GM19395 (cell line): ENCODE measurements at regions not wholly inside any gene's neighbourhood (a gene's known extent, or its start where the extent isn't known, plus 50 kb on each side); places are given as distances from the start of the nearest gene placed in this dataset.
"Not testable (repeated sequence)": the region's sequence is repeated elsewhere in the genome, so short reads cannot be mapped to it uniquely, and the experiment has no call there.

ENCODE experiments used
- ATAC-seq: cut with Tn5 transposase; IDR thresholded peaks from one replicate; pipeline ENCODE4 v1.9.1; 2021; ENCODE audit warnings: mild to moderate bottlenecking, moderate library complexity; ENCODE audit not compliant: unreplicated experiment

DNA sequence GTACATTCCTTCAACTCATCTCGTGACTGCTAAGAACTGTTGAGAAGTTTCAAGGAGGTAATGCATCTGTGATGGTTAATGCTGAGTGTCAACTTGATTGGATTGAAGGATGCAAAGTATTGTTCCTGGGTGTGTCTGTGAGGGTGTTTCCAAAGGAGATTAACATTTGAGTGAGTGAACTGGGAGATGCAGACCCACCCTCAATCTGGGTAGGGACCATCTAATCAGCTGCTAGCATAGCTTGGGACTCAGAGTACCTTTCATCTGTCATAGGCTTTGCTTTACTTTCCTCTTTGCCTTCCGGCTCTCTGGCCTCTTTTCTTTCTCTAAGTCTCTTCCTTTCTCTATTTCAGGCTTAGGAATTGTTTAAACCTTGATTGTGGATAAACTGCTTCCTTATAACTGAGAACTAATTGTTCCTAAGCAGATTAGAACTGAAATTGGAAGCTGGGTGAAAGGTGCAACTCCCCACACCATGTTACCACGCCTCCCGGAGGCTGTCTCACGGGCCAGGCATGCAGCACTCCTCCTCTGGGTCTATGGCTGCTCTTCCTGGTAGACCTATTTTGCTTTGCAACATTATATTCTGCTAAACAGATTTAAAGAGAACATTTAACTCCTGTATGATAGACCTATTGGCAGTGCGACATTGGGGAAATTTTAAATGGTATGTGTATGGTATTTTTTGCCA, 298.2 kb downstream of the CCSER2 start:
- no peak for ATAC-seq

DNA sequence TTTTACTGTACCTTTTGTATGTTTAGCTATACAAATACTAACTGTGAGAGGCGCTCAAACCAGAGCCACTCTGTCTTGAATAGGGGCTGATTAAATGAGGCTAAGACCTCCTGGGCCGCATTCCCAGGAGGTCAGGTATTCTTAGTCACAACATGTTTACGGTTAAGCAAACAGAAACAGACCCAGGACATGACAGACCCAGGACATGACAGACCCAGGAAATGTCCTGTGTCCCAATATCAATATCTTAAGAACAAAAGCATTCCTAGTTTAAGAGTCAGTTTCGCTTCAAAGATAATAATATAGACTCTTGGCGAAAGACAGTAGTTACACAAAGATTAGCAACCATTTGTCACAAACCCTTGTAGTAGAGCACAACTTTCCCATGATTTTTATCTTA, 304.5 kb downstream of the CCSER2 start:
- ATAC-seq: no peak

DNA sequence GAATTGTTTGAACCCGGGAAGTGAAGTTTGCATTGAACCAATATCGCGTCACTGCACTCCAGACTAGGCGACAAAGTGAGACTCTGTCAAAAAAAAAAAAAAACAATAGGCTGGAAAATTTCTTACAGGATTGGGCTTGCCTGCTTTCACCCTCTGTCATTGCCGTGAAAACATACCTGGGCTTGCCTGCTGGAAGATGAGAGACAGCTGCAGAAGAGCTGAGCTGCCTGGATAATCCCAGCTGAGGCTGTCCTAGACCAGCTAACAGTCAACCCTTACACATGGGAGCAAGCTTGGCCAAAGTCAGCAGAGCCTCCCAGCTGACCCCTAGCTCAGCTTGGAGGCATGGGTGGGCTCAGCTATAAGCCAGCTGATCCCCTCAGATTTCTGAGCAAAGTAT, 306.2 kb downstream of the CCSER2 start:
- ATAC-seq: no peak

DNA sequence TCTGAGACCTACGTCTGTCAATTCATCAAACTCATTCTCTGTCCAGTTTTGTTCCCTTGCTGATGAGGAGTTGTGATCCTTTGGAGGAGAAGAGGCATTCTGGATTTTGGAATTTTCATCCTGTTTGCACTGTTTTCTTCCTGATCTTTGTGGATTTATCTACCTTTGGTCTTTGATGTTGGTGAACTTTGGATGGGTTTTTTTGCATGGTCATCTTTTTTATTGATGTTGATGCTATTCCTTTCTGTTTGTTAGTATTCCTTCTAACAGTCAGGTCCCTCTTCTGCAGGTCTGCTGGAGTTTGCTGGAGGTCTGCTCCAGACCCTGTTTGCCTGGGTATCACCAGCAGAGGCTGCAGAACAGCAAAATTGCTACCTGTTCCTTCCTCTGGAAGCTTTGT, 322.2 kb downstream of the CCSER2 start:
- not testable (repeated sequence) for ATAC-seq

DNA sequence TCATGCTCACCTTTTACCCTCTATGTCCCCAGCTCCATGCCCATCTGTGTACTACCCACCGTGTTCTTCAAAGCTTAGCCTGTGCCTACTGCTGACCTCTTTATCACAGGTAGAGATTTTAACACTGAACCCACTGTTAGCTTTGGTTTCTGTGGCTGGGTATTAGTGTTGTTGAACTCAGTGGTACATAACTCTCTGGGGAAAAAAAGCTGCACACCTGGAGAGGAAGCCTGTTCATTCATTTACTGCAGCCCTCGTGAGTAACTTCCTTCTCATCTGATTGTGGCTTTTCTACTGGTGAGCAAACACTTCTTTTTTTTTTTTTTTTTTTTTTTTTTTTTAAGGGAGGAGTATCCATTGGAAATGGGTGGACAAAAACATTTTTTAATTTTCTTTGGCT, 326.3 kb downstream of the CCSER2 start:
- ATAC-seq: peak; percentile 58

DNA sequence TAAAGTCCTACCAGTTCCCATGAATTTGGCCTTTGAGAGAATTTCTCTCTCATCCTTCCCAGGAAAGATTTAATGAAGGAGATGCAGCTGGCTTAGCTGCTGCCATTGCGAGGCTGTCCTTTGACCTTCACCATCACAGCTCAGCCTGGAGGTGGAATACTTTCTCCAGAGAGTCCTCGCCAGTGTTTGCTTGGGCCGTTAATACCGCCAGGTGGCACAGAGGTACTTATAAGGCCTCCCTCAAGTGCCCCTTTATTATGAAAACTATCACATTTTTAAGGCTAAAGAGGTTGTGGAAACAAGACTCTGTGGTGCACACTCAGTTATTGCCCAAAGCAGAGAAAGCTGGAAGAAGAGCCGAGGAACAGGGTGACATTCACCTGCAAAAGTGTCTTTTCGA, 330.6 kb downstream of the CCSER2 start:
- no peak for ATAC-seq

DNA sequence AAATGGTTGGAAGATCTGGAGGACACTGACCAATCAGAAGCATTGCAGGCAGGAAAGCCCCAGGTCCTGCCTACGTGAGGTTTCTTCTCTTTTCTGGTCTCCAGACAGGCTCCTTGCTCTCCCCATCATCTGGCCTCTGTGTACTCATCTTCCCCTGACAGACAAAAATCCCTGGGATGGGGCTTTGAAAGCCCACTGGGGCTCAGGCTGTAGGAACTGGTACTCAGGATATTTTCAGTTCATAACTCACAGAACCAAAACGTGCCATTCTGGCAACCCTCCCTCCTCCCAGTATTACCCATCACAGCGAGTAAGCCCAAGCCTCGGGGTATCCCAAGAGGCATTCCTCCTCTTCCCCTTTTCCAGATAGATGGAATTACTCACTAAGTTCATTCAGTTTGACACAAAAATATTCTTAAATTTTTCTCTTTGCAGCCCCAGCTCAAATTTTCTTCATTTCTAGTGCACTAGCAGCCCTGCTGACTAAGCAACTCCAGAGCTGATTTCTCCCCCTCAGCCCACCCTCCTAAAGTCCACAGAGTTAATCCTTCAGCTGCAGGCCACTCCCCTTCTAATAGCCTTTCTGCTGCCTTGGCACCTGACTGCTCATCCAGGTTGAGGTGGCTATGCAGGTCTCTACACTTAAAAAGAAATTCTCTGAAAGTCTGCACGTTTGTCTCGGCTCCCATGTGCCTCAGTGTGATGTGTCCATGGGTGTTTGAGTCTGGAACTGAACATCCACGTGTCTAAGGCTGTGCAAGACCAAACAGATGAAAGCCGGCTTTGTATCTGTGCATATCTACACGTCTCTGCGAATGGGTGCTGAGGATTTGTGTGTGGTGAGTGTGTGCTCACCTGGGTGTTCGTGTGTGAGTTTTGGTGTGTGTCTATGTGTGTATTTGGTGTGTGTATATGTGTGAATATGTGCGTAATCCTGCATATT, 331.4 kb downstream of the CCSER2 start:
- no peak for ATAC-seq

DNA sequence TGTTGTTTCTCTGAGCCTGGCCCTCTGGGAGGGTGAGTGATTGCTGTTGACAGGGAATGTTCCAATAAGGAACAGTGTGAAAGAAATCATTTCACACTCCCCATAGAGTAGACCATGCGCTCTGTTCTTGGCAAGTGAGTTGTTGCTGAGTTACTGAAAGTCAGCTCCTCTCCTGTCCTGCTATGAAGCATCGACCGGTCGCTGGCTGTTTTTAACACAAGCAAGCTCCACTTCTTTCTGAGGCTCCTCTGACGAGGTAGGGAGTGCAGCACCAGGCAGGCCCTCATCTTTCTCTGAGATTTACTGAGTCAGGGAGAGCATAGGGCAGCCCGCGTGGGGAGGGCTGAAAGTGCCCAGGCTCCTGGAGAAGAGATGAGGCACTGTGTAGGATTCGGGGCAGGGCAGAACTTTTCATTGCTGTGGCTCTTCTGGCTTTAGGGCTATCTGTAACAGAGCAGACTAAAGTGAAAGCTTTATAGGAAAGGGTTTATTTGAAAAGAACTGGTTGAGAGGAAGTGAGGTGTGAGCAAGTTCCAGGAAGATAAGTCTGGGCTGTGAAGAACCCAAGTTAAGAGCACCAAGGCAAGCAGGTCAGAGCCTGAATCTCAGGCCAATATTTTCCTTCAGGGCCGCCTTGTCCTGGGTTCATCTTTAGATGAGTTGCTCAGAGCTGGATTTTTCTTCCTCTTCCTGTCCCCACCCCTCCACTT, 332.2 kb downstream of the CCSER2 start:
- no peak for ATAC-seq

DNA sequence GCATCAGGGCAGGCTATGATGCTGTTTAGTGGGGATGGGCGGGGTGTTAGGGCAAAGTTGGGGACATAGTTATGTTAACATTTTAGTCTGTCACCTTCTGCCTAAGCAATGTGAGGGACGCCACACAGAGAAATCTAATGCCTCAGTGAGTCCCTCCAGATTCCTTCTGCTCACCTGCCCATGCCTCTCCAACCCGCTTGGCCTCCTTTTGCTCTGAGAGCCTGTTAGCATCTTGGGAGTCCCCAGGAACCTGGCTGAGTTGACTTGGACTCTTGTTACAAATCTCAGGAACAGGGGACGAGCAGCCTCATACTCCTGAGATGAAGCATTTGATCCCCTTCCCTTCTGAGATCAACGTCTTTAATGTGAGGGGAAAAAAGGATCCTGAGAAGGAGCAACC, 336.8 kb downstream of the CCSER2 start:
- ATAC-seq: no peak

DNA sequence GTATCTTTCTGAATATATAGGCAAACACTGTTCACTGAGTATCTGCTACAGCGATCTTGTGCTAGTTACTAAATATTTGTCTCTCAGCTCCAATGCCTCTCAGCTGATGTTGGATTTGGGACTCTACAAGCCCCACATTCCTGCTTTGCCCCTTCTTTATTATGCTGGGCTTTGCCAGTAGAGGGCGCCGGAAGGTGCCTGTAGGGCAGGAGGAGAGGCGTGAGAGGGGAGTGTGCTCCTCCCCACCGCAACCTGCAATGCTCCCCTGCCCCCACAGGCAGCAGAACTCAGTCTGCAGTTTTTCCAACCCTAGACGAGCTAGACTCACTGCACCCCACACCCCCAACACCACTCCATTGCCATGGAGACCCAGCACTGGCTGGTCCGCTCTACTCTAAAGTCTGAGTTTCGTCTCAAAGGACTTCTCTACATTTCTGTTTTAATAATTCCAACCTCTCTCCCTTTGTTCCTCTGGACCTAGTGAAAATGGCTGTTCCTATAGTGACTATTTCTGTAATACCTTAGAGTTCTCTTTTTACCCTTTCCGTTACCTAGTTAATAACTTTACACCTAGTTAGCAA, 337.6 kb downstream of the CCSER2 start:
- ATAC-seq: peak; percentile 72

DNA sequence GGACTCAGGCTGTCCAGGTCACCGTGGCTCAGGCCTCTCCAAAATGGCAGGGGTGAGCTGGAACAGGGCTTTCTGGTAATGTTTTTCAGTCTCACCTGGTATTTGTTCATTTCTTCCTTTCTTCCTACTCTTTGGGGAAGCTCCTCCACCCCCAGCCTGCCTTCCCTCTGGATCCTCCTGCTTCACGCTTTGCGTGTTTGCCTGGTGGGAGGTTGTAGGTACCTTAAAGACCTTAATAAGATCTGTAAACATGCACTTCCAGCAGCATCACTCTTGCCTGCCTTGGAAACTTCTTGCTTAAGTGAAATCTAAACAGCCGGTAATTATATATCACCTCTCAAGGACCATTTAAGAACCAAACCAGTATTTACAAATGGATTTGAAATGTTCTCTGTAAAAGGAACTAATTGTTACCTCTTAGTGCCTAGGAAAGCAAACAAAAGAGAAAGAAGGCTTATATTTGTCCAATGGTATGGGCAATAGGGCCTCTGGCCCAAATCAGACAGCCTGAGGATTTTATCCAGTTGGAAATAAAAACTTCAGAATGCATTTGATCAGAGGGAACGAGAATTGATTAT, 339.9 kb downstream of the CCSER2 start:
- no peak for ATAC-seq

DNA sequence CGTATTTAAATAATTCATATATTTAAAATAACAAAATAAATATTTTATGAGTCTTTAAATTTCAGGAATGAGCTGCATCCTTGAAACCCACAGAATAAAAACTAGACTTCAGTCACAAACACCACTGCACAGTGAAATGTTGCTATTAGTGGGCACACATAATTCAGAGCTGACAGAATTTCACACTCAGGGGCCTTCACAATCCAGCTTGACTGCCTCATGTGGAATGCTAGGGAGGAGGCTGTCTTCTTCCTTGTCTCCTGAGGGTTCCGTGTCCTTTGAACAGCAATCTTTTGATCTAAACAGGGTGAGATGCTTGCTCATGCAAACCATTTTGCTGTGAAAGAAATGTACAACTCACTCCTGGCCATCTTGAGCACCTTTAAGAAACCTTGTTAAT, 346.7 kb downstream of the CCSER2 start:
- ATAC-seq: no peak

DNA sequence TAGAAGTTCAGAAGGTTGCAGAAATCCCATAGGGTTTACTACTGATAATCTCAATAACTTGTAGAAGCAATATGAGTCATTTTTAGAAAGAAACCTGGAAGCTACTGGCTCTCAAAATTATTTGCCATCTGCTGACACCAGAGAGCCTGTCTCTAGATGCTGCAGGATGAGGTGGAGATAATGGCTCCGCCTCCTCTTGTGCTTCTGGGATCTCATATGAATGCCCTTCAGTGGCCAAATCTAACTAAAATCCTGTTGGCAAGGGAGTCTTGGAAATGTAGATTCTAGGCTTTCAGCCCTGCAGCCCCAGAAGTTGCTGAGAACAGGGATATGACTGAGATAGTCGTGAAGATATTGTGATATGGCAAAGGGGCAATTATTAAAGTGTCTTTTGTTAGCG, 348.1 kb downstream of the CCSER2 start:
- no peak for ATAC-seq

DNA sequence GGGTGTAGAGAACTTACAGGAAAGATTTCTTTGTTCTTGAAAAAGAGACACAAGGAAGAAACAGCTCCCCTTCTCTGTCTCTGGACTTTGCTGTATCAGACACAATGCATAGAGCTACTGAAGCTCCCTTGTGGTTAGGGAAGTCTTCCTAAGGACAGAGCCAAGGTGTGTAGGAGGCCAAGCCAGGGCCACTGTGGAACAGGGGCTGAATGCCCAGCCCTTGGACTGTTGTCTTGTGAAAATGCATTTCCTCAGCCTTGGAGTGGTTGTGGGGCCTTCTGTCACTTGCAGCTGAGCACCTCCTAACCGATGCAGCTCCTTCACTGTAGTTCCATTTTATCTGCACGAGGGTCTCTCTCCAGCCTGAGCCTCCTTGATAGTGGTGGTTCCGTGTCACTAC, 353.4 kb downstream of the CCSER2 start:
- ATAC-seq: no peak

DNA sequence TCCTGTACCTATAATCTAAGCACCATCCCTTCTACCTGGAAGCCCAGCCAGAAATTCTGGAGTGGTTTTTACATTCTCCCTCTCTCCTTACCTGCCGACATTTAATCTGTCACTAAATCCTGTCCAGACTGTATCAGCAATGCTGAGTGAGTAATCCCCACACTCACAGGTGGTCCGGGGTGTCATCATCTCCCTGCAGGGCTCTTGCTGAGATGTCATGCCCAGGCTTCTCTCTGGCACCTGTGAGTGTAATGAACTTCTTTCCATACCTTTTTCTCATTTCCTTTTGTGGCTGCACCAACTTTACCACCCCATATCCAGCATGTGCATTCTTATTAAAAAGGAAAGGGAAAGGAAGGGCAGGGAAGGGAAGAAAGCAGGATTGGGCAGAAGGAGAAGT, 355.2 kb downstream of the CCSER2 start:
- no peak for ATAC-seq

DNA sequence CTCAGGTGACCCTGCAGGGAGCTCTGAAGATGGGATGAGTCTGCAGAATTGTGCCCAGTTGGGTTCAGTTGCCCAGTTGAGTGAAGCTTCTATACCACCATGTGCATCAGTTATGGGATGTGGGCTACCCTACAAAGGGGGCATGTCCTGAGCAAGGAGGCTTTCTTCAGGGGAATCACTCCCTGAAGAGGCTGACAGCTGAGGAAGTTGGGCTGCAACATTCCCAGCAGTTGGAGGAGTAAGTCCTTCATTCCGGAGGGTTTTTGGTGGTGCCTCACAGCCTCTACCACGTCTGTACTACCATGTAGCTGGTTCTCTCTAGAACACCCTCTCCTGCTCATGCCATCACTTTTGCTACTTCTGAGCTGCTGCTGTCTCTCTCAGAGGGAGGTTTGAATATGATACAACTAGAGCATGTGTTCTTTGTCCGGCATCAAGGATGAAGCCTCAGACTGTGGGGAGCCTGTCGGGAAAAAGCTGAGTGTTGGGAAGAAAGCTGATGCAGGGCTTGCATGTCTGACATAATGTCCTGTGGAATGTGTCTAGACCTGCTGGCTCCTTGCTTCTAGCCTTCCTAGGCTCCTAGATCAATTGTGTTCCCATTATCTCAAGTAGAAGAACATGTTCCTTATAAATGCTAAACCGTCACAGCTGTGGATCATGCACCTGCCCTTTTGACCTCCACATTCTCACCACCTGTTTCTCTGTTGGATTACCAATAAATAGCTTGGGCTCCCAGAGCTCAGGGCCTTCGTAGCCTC, 355.8 kb downstream of the CCSER2 start:
- no peak for ATAC-seq

DNA sequence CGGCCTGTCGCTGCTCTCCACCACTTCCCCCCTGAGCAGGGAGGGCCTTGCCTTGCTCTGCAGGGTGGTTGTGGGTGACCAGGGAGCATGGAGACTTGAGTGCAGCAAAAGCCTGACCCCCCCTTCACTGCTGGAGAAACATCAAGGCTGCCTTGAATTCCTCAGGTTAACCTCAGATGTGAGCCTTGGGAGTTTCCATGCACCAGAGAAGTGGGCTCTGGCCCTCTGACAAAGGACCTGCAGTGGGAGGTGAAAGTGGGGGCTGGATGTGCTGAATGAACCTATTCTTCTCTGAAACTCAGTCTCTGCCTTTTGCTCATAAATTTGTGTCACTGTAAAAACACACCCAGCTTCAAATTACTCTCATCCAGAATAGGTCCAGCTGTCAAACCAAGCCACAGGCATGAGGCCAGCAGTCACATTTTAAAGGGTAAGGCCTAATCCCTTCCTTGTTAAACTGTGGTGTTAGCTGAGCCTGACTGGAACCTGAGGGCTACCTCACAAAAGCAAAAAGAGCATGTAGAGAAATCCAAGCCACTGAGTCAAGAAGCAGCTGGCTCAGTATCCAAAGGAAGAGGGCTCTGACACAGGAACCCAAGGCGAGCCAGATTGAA, 356.8 kb downstream of the CCSER2 start:
- ATAC-seq: no peak

DNA sequence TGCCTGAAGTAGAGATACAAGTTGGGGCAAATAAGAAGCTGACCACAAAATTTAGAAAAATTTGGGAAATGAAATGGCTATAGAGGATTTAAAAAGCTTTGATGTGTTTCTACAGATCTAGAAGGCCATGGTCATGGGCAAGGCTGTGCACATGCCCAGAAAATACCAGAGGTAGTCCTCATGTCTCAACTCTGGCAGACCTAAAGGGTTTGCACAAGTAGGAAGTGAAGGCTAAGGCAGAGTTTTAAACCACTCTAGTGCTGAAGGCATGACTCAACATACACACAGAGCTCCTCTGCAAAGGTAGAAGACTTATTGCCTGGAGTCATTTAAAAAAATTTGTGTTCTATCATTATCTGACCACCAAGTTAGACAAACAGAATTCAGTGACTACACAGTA, 364.6 kb downstream of the CCSER2 start:
- no peak for ATAC-seq

DNA sequence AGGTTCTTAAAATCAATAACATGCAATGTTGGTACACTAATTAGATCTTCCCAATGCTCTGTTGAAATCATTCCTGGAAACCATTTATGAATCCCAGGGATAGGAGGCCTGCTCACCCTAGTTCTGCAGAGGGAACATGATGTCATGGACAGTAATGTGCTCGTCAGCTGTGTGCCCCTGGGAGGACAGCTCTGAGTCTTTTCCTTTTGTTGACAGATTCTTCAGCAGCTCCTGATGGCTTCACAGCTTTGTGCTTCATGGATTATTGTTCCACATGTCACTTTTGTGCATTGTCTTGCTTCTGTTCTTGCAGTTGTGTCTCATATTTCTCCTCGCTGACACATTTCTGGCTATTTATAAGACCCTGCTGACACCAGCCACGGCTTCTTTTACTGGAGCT, 367.5 kb downstream of the CCSER2 start:
- ATAC-seq: no peak

DNA sequence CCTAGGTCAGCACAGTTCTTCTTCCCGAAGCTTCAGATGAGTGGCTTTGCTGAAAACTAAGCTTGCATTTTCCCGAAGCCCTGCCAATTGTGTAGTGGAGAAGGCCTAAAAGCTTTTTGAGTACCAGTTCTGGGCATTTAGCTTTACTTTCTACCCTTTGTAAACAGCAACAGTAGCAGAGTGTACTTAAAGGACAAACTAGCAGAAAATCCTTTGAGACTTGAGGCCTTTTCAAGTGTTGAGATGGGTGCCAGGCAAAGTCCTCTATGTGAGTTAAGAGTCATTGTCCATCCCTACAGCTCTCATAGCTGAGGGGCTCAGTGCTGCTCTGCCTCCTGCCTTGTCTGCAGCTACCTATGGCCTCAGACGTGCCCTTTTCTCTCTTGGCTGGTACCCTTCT, 368.2 kb downstream of the CCSER2 start:
- no peak for ATAC-seq
